Fibroblast of lung (primary cell): ENCODE measurements at regions not wholly inside any gene's neighbourhood (a gene's known extent, or its start where the extent isn't known, plus 50 kb on each side); places are given as distances from the start of the nearest gene placed in this dataset.

Experiments
- DNase-seq, 2 donors: peaks; one replicate each; pipeline versions ENCODE4 v3.0.0 to v3.0.0-alpha.2; 2010; ENCODE audit warnings: low read depth in 2 of 2
- H2AFZ ChIP-seq: 2 replicates; pipeline ENCODE4 v1.5.1; 2012; ENCODE audit warnings: low read length, control low read depth, inconsistent platforms
- H3K27ac ChIP-seq: 2 replicates; pipeline ENCODE4 v1.5.1; 2011; ENCODE audit warnings: low read length, control low read depth; ENCODE audit not compliant: insufficient read depth
- H3K27me3 ChIP-seq: 2 replicates; pipeline ENCODE4 v1.5.1; 2011; ENCODE audit warnings: mild to moderate bottlenecking, low read length; ENCODE audit not compliant: control insufficient read depth, insufficient read depth
- H3K36me3 ChIP-seq: 2 replicates; pipeline ENCODE4 v1.5.1; 2011; ENCODE audit warnings: low read length; ENCODE audit not compliant: control insufficient read depth, insufficient read depth
- H3K4me1 ChIP-seq: 2 replicates; pipeline ENCODE4 v1.5.1; 2011; ENCODE audit warnings: low read length; ENCODE audit not compliant: control insufficient read depth, insufficient read depth; ENCODE audit errors: extremely low read depth
- H3K4me2 ChIP-seq: 2 replicates; pipeline ENCODE4 v1.5.1; 2011; ENCODE audit warnings: low read length, control low read depth; ENCODE audit not compliant: insufficient read depth; ENCODE audit errors: extremely low read depth
- H3K4me3 ChIP-seq, 4 experiments: fragments of 200-600 bp in 1 of 4; sonication (generic) in 1 of 4; replicated peaks in 1 of 4; 2 replicates each; pipeline ENCODE4 v1.5.1; 2011 to 2016; ENCODE audit warnings: low read length in 4 of 4, low read depth in 3 of 4, mild to moderate bottlenecking in 3 of 4, control low read depth in 2 of 4, inconsistent platforms in 1 of 4, mixed read lengths in 1 of 4; ENCODE audit not compliant: insufficient read depth in 1 of 4; ENCODE audit errors: control extremely low read depth in 1 of 4
- H3K79me2 ChIP-seq: 2 replicates; pipeline ENCODE4 v1.5.1; 2012; ENCODE audit warnings: mild to moderate bottlenecking, low read length, inconsistent platforms; ENCODE audit not compliant: control insufficient read depth, insufficient read depth
- H3K9ac ChIP-seq: 2 replicates; pipeline ENCODE4 v1.5.1; 2011; ENCODE audit warnings: mild to moderate bottlenecking, low read length, control low read depth; ENCODE audit not compliant: insufficient read depth
- H3K9me3 ChIP-seq: 2 replicates; pipeline ENCODE4 v1.5.1; 2012; ENCODE audit warnings: low read depth, low read length; ENCODE audit not compliant: control insufficient read depth, insufficient read depth
- H4K20me1 ChIP-seq: 2 replicates; pipeline ENCODE4 v1.5.1; 2011; ENCODE audit warnings: low read length; ENCODE audit not compliant: control insufficient read depth, insufficient read depth; ENCODE audit errors: extremely low read depth
- CTCF ChIP-seq, 2 donors: IDR thresholded peaks in 1 of 2; conservative IDR thresholded peaks in 1 of 2; 1 replicate in 1 of 2; 2 replicates in 1 of 2; pipeline ENCODE4 v1.5.1; 2011 to 2012; ENCODE audit warnings: low read length in 2 of 2, control low read depth in 1 of 2, inconsistent platforms in 1 of 2, low read depth in 1 of 2, mild to moderate bottlenecking in 1 of 2
- EZH2 ChIP-seq: IDR thresholded peaks from 2 replicates; pipeline ENCODE4 v1.5.1; 2012; ENCODE audit warnings: low read length, control low read depth, mild to moderate bottlenecking; ENCODE audit errors: missing control alignments

GRCh38 chr5:74122175-74122574 is 496.2 kb downstream of the ARHGEF28 start:
- TF ChIP-seq CTCF (conservative IDR thresholded peaks at IDR 0.05 in 1 of 2, IDR thresholded peaks at IDR 0.05 in 1 of 2; ENCODE audit: low read depth in 1 of 2, low read length in 2 of 2) (no peak), EZH2 (no peak)
- no peak overlapping the region for H3K4me3 ChIP-seq
- no peak for DNase-seq
- no peak overlapping the region for H3K9ac ChIP-seq
- H4K20me1 ChIP-seq: no peaks in the 10 kb centered on the region
- no peaks in the 10 kb centered on the region for H3K27me3 ChIP-seq
- no peaks in the 10 kb centered on the region for H3K36me3 ChIP-seq
- H3K9me3 ChIP-seq: no peaks in the 10 kb centered on the region
- no peak overlapping the region for H2AFZ ChIP-seq
- H3K4me2 ChIP-seq: no peak overlapping the region
- no peaks in the 10 kb centered on the region for H3K4me1 ChIP-seq
- H3K27ac ChIP-seq: no peak overlapping the region
- no peaks in the 10 kb centered on the region for H3K79me2 ChIP-seq

GRCh38 chr5:74120585-74120984 is 494.6 kb downstream of the ARHGEF28 start:
- DNase-seq: no peak
- Histone ChIP-seq H4K20me1 (no peaks in the 10 kb centered on the region), H3K4me3 (no peak overlapping the region), H3K27ac (no peak overlapping the region), H3K27me3 (no peaks in the 10 kb centered on the region), H3K9me3 (no peaks in the 10 kb centered on the region), H3K79me2 (no peaks in the 10 kb centered on the region), H3K9ac (no peak overlapping the region), H3K4me2 (no peak overlapping the region), H3K36me3 (no peaks in the 10 kb centered on the region), H2AFZ (no peak overlapping the region), H3K4me1 (no peaks in the 10 kb centered on the region)
- TF ChIP-seq EZH2 (no peak), CTCF (conservative IDR thresholded peaks at IDR 0.05 in 1 of 2, IDR thresholded peaks at IDR 0.05 in 1 of 2; ENCODE audit: low read depth in 1 of 2, low read length in 2 of 2) (no peak)

GRCh38 chr5:74118071-74118470 is 492.1 kb downstream of the ARHGEF28 start:
- Histone ChIP-seq H3K9me3 (no peaks in the 10 kb centered on the region), H3K9ac (no peak overlapping the region), H3K27ac (no peak overlapping the region), H4K20me1 (no peaks in the 10 kb centered on the region), H3K4me1 (no peaks in the 10 kb centered on the region), H2AFZ (no peak overlapping the region), H3K36me3 (no peaks in the 10 kb centered on the region), H3K4me3 (no peak overlapping the region), H3K27me3 (no peaks in the 10 kb centered on the region), H3K79me2 (no peaks in the 10 kb centered on the region), H3K4me2 (no peak overlapping the region)
- TF ChIP-seq CTCF (conservative IDR thresholded peaks at IDR 0.05 in 1 of 2, IDR thresholded peaks at IDR 0.05 in 1 of 2; ENCODE audit: low read depth in 1 of 2, low read length in 2 of 2) (no peak), EZH2 (no peak)
- no peak for DNase-seq
